AG09319 (cell line): ENCODE measurements at regions not wholly inside any gene's neighbourhood (a gene's known extent, or its start where the extent isn't known, plus 50 kb on each side); places are given as distances from the start of the nearest gene placed in this dataset.

Experiments
- DNase-seq: peaks from one replicate; pipeline ENCODE4 v3.0.0-alpha.2; 2010; ENCODE audit warnings: low read depth; ENCODE audit errors: extremely low read depth
- TF ChIP-seq, protein P1 (sequence below): IDR thresholded peaks from 2 replicates; pipeline ENCODE4 v1.5.1; 2011; ENCODE audit warnings: low read depth, mild to moderate bottlenecking, inconsistent platforms, low read length, moderate library complexity

DNA sequence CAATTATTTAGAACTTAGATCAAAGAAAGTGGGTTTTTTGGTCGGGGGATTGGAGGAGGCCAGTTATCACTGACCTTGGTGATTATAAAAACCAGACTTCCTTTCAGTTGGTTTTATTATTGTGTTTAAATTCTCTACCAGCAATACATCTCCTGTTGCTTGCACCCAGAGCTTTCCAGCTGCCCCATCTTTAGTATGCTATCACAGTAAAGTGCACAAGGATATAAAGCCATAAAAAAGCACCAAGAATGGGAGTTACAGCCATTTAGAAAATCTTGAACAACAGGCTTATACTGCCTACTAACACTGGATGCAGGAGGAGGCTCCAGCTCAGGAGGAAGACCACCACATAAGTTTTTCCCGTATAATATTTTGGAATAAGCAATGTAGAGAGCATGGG, 148.7 kb upstream of the OSR1 start:
- TF ChIP-seq, protein P1, sequence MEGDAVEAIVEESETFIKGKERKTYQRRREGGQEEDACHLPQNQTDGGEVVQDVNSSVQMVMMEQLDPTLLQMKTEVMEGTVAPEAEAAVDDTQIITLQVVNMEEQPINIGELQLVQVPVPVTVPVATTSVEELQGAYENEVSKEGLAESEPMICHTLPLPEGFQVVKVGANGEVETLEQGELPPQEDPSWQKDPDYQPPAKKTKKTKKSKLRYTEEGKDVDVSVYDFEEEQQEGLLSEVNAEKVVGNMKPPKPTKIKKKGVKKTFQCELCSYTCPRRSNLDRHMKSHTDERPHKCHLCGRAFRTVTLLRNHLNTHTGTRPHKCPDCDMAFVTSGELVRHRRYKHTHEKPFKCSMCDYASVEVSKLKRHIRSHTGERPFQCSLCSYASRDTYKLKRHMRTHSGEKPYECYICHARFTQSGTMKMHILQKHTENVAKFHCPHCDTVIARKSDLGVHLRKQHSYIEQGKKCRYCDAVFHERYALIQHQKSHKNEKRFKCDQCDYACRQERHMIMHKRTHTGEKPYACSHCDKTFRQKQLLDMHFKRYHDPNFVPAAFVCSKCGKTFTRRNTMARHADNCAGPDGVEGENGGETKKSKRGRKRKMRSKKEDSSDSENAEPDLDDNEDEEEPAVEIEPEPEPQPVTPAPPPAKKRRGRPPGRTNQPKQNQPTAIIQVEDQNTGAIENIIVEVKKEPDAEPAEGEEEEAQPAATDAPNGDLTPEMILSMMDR: no peak

DNA sequence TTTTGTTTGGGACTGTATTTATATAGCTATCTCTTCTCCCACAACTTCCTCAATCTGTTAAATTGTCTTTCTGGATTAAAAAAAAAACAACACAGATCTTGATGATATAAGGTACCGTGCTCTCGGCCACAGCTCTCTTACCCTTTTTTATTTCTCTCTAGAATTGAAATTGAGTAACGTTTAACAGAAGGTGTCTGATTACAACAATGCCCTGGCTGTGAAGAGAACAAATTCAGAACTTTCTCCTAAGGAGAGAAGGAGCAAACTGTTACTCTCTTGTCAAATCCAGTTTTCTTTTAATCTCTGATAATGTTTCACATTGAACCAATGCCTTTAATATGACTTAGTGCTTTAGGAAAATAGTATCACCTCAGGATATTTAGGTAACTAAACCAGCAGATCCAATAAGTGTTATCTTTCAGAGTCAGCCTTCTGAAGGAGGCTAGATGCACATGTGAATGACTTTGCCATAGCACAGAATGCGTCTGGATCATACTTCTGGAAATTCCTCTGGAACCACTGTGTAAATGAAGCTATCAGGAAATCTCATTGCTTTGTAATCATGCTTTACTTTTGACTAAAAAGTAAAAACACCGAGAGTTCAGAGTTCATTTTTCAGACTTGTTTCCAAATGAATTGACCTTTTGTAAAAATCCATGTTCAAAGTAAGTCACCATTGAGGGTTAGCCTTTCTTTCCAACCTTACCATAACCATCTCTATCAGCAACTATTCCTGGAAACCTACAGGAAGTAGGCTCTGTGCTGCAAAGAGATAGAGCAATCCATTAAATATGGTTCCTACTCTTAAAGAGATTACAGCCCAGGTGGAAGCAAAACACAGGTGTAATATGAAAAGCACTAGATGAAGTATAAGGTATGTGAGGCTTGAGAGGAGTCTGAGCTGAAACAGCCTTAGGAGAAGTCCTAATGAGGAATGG, 147.0 kb upstream of the OSR1 start:
- no peak for DNase-seq
- TF ChIP-seq, protein P1: no peak

More for the DNA sequence above, 148.7 kb upstream of the OSR1 start:
- DNase-seq: no peak

- TF ChIP-seq, protein P1: no peak
- no peak for DNase-seq
Measured at GRCh38 chr2:19504400-19505198, 146.2 kb upstream of the OSR1 start.

GRCh38 chr2:19503915-19504314, 145.5 kb upstream of the OSR1 start:
- no peak for DNase-seq
- TF ChIP-seq, protein P1: no peak

DNA sequence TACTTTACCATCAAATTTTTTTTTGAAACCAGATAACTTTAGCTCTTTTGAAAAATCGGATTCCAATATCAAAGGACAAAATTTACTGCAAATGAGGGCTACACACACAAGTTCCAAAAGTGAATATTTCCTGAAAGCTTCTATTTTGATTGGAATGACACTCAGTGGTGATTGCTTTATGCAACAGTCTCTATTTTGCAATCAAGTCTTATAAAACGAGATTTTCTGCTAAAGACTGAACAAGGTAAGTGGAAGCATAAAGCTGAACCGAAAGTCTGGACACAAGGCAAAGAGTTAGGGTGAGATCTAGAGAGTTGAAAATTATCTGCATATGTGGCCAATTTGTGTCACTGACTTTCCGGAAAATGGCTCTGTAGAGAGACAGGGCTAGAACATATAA, 145.0 kb upstream of the OSR1 start:
- TF ChIP-seq, protein P1: no peak
- DNase-seq: no peak

DNA sequence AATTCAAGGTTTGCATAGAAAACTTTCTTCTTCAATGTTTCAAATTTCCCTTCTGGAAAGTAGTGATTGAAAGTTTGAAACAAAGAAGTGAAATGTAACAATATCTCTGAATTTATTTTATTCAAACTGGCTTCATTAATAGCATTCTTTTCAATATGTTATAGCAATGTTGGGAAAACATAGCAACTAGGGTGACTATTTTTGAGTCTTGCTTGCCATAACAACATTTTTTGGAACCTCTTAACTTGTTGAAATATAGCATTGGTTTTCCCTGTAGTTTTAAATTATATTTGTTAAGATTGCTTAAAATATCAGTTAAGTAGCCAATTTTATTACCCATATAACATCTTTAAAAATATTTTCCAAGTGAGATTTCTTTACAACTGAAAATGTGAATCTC, 141.7 kb upstream of the OSR1 start:
- no peak for DNase-seq
- TF ChIP-seq, protein P1: no peak

DNA sequence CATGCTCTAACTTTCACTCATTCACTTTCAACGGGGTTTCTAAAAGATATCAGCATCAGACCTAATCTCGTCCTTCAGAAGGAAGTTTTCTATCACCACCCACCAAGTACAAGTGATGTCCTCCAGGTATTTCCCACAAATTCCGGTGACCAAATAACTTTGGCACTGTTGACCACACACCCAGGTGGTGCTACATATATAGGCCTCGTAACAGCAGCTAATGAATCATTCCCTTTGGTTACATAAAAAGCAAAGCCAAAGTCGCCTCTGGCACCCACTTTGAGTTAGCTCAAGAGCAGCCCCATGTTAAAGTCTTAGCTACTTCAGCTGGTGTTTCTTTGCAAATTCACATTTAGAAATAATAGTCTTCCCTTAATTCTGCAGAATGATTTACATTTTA, 138.2 kb upstream of the OSR1 start:
- TF ChIP-seq, protein P1: no peak
- no peak for DNase-seq
